AG09309 (cell line): ENCODE measurements at regions not wholly inside any gene's neighbourhood (a gene's known extent, or its start where the extent isn't known, plus 50 kb on each side); places are given as distances from the start of the nearest gene placed in this dataset.

ENCODE experiments used
- DNase-seq: peaks from one replicate; pipeline ENCODE4 v3.0.0-alpha.2; 2010; ENCODE audit warnings: low read depth
- H3K4me3 ChIP-seq: 2 replicates; pipeline ENCODE4 v1.5.1; 2011; ENCODE audit warnings: mild to moderate bottlenecking, low read depth, low read length, moderate library complexity; ENCODE audit not compliant: control insufficient read depth
- TF ChIP-seq, protein P1 (sequence below): IDR thresholded peaks from 2 replicates; pipeline ENCODE4 v1.5.1; 2011; ENCODE audit warnings: mild to moderate bottlenecking, low read depth, low read length, inconsistent platforms; ENCODE audit not compliant: insufficient read depth, control insufficient read depth; ENCODE audit errors: missing control alignments

DNA sequence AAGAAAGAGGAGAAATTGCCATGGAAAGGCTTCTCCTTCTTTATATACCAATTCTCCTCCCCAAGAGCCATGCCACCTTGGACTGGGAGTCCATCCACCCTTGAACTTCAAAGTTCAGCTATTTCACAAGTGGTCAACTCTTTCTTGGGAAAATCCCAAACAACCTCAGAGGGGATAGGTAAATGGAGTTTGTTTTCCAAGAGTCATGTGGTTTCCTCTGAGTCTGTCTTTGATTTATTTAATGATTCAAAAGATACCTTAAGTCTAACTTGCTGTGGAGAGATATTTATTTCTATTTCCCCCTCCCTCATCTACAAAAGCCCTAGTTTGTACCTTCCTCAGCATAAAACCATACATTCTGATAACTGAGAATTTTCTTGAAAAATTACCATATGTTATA, 758.6 kb upstream of the IGFBP3 start:
- no peak for DNase-seq
- TF ChIP-seq, protein P1, sequence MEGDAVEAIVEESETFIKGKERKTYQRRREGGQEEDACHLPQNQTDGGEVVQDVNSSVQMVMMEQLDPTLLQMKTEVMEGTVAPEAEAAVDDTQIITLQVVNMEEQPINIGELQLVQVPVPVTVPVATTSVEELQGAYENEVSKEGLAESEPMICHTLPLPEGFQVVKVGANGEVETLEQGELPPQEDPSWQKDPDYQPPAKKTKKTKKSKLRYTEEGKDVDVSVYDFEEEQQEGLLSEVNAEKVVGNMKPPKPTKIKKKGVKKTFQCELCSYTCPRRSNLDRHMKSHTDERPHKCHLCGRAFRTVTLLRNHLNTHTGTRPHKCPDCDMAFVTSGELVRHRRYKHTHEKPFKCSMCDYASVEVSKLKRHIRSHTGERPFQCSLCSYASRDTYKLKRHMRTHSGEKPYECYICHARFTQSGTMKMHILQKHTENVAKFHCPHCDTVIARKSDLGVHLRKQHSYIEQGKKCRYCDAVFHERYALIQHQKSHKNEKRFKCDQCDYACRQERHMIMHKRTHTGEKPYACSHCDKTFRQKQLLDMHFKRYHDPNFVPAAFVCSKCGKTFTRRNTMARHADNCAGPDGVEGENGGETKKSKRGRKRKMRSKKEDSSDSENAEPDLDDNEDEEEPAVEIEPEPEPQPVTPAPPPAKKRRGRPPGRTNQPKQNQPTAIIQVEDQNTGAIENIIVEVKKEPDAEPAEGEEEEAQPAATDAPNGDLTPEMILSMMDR: no peak
- no peak overlapping the region for H3K4me3 ChIP-seq

DNA sequence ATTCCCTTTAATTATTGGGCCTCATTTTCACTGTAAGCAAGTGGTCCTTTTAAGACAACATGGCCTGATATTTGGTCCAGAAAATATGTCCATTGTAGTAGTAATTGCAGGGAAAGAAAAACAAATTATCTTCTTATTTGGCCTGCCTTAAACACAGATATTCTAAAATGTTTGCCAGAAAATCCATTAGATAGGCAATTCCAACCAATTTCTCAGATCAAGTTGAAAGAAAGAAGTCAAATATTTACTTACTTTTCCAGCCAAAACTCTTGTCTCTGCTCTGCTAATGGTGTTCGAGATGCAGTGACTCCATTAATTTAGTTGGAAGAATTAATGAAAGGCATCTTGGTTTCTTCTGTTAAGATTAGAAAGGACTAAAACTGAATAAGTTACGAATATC, 757.3 kb upstream of the IGFBP3 start:
- H3K4me3 ChIP-seq: no peak overlapping the region
- TF ChIP-seq, protein P1: no peak
- DNase-seq: no peak

DNA sequence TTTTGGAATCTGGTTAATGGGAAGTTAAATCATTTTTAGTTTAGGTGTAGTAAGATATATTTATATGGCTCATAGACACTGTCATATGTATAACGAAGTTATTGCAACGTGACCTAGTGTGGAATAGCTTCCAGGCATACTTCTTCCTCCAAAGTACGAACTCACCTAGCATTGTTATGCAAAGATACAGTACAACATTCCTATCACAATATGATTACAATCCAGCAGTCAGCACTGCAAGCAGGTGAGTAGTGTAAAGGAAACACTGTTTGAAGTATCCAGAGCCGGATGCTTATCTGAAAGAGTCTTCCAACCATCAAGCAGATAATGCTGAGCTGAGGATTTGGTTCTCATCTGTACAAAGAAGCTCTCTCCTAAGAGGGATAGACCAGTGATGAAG, 754.4 kb upstream of the IGFBP3 start:
- H3K4me3 ChIP-seq: no peak overlapping the region
- DNase-seq: no peak
- TF ChIP-seq, protein P1: no peak

DNA sequence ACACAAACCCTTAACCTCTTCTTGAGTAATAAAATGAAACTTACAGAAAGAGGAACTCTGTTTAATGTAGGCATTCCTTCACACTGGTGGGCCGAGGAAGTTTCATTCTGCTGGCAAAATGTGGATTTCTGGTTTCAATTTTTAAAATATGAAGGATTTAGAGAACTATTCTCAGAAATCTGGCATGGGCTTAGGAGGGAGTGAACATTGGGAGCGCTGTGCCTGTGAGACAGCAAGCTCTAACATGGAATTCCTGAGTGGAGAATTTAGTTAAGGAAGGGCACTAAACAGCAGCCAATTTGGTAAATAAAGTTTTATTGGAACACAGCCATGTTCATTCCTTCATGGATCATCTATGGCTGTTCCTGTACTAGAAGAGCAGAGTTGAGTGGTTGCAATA, 751.8 kb upstream of the IGFBP3 start:
- no peak for DNase-seq
- TF ChIP-seq, protein P1: no peak
- H3K4me3 ChIP-seq: no peak overlapping the region

DNA sequence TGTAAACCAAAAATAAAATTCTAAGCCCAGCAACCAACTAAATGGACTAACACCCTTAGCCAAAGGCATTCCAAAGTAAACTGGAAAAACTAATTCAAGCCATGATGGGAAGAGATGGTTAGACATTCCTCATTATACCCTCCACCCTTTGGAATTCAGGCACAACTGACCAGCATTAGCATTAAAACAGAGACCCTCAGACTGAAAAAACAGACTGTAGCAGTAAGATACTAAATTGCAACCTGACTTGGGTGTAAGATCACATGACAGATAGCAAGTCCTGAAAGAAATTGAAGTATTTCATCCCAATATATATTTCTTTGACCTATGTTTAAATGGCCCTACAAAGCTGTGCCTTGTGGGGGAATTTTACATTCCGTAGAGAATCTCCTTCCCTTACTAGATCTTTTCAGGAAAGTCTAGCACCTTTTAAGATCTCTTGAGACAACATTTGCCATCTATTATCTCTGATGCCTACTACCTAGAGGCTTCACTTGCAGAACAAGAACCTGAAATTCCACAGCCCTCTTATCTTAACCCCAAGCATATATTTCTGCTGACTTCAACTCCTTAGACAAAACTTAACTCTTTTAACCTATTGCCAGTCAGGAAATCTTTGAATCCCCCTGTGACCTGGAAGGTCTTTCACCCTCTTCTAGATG, 750.2 kb upstream of the IGFBP3 start:
- no peak overlapping the region for H3K4me3 ChIP-seq
- no peak for DNase-seq
- TF ChIP-seq, protein P1: no peak

DNA sequence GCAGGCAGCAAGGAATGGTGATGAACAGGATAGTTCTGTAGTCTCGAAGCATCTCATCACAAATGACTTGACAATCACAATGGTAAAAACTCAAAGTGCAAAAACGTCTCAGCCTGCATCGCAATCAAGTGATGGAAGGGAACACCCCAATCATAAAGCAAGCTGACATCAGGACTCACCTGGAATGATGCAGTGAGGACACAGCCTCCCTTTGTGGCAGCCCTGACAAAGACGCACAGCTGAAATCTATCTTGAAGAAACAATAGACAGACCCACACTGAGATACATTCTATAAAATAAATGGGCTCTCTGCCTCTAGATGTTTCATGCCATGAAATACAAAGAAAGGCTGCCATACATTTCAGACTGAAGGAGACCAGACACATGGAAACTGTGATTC, 748.0 kb upstream of the IGFBP3 start:
- no peak for DNase-seq
- H3K4me3 ChIP-seq: no peak overlapping the region
- TF ChIP-seq, protein P1: no peak
